HAP-1 (cell line): ENCODE measurements at regions not wholly inside any gene's neighbourhood (a gene's known extent, or its start where the extent isn't known, plus 50 kb on each side); places are given as distances from the start of the nearest gene placed in this dataset.

Experiments used
- DNase-seq, 2 experiments: peaks; one replicate each; pipeline ENCODE4 v3.0.0-alpha.2; 2016 to 2020; ENCODE audit warnings: low spot score in 2 of 2
- H3K27me3 ChIP-seq: fragments of 250-450 bp; sonication (Bioruptor Pico); 2 replicates; pipeline ENCODE4 v1.5.1; 2020; ENCODE audit warnings: low read depth, mild to moderate bottlenecking, moderate library complexity
- H3K36me3 ChIP-seq: fragments of 250-450 bp; sonication (Bioruptor Pico); replicated peaks from 2 replicates; pipeline ENCODE4 v1.5.1; 2020; ENCODE audit warnings: mild to moderate bottlenecking
- H3K4me1 ChIP-seq: fragments of 250-450 bp; sonication (Bioruptor Pico); 2 replicates; pipeline ENCODE4 v1.5.1; 2020; ENCODE audit warnings: mild to moderate bottlenecking
- H3K4me3 ChIP-seq: fragments of 250-450 bp; sonication (Bioruptor Pico); 2 replicates; pipeline ENCODE4 v1.5.1; 2020; ENCODE audit warnings: mild to moderate bottlenecking, moderate library complexity
- H3K9me3 ChIP-seq: fragments of 250-450 bp; sonication (Bioruptor Pico); 2 replicates; pipeline ENCODE4 v1.5.1; 2020; ENCODE audit warnings: mild to moderate bottlenecking, moderate library complexity
- in situ Hi-C: fragments of 300-500 bp; cut with MboI; formaldehyde crosslinking; loops from 3 replicates; pipeline ENCODE4 v1.14.3; 2020; ENCODE audit warnings: low sequenced_read_pairs, inconsistent platforms, mixed read lengths

DNA sequence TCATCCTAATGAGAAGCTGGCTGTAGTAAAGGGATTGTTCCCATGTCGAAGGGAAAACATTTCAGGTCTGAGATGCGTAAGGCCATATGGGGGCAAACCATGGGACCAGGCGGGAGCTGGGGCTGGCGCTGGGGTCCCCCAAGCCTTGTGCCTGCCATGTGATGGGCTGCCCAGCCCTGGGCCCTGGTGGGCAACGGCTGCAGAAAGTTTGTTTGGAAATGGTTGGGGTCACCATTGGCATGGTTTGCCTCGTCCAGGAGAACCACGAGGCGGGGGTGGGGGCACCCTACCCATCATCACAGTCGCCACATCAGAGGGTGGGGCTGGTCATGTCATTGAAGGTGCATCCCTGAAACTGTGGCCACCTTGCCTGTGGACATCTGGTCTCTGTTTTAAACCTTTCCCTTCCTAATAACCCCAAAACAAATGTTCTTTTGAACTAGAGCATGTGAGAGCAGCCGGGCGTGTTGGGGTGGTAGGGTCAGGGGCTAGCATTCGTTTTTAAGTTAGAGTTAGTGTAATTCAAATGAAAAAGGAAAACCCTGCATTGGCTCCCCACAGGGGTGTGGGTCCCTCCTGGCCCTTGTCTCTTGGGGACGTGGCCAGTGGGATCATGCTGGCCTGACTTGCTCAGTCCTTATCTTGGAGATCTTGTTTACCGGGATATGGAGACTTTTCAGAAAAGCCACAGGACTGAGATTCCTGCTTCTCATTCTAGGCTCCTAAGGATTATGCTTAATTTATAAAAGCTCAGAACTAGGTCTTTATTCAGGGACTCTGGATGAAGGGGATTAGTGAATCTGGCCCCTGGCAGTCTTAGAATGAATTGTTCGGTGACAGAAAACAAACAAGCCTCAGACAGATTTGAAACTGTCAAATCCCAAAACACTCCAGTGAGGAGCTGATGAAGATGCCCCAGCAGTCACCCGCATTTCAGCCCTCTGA, 98.5 kb downstream of the CTTN start:
- Histone ChIP-seq H3K36me3 (no peaks in the 10 kb centered on the region), H3K27me3 (no peaks in the 10 kb centered on the region), H3K4me3 (no peak overlapping the region), H3K9me3 (no peaks in the 10 kb centered on the region), H3K4me1 (peaks cover 11% of the 10 kb centered on the region)
- DNase-seq = peak; percentile 47 to 86
- in situ Hi-C loops = no loop called here

DNA sequence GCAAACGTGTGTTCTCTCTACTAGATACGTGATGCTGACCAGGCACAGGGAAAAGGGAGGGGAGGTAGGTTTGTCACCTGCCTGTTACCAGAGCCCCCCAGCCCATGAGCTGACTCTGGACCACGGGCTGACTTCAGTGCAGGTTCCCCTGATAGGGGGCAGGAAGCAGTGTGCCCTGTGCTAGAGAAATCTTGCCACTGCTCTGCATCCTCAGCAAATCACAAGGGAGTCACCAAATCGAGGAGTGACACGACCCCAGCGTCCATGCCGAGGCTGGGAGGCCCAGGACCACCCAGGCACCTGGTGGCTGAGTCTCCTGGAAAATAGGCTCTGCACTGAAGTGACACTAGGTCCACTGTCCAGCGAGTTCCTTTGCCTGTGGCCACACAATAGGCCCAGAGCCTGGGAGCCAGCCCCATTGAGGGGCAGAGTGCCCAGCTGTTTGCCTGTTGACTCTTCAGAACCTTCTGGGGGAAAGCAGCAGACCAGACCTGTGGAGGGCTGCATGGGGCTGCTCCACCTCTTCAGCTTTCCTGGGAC, 99.3 kb downstream of the CTTN start:
- Histone ChIP-seq H3K4me3 (no peak overlapping the region), H3K27me3 (no peaks in the 10 kb centered on the region), H3K4me1 (peaks cover 11% of the 10 kb centered on the region), H3K36me3 (no peaks in the 10 kb centered on the region), H3K9me3 (no peaks in the 10 kb centered on the region)
- no peak for DNase-seq
- in situ Hi-C loops = no loop called here

DNA sequence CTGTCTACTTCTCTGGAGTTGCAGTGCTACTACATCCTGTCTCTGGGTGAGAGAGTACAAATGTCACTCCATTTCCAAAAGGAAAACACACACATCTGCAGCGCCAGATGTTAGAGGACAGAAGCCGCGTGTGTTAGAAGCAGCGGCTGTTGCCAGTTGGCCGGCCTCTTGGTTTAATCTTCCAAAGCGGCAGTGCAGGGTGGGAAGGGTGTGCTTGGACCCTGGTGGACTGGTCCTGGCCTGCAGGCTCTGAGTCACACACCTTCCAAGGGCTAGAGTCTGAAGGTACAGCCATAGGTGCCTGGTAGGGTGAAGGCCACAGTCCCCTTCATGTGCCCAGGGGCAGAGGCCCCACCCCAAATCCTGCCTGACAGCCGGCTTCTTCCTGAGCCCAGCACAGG, 99.8 kb downstream of the CTTN start:
- no peak overlapping the region for H3K4me3 ChIP-seq
- H3K9me3 ChIP-seq = no peaks in the 10 kb centered on the region
- H3K36me3 ChIP-seq = no peaks in the 10 kb centered on the region
- H3K27me3 ChIP-seq = no peaks in the 10 kb centered on the region
- DNase-seq = no peak
- in situ Hi-C loops = no loop called here
- H3K4me1 ChIP-seq = peaks cover 11% of the 10 kb centered on the region

DNA sequence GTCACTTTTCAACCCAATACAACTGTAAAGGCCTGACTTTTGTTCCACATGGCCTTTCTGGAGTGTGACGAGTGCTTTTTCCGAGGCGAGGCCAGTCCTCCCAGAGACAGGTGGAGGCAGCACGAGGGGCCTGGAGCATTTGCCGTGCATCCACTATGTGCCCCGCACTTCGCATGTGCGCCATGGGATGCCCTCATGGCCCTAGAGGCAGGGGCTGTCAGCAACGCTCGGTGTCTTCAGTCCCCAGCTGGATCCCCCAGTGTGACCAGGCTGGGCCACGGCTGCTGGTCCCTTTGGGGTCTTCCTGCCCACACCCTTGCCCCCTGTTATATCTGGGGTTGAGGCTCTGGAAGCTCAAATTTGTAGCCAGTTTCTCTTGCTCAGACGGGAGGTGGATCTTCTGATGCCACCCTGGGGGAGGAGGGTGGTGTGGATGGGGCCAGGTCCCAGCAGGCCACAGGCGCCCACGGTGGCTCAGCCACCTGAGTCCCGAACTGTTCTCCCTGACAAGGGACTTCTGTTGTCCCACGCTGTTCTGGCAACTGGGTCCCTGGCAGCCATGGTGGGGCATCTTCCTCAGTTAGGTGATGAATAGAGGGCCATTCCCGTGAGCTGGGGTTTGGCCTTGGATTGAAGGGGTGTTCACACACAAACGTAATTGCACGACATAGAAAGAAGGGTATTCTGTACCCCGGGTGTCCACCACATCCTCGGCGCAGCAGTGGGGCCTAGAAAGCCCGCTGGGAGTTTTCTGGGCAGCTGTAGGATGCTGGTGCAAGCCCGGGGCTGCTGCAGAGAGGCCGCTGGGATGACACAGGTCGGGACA, 100.9 kb downstream of the CTTN start:
- Histone ChIP-seq H3K4me3 (no peak overlapping the region), H3K4me1 (peaks cover 11% of the 10 kb centered on the region), H3K27me3 (no peaks in the 10 kb centered on the region), H3K9me3 (no peaks in the 10 kb centered on the region), H3K36me3 (no peaks in the 10 kb centered on the region)
- no peak for DNase-seq
- in situ Hi-C loops = no loop called here

DNA sequence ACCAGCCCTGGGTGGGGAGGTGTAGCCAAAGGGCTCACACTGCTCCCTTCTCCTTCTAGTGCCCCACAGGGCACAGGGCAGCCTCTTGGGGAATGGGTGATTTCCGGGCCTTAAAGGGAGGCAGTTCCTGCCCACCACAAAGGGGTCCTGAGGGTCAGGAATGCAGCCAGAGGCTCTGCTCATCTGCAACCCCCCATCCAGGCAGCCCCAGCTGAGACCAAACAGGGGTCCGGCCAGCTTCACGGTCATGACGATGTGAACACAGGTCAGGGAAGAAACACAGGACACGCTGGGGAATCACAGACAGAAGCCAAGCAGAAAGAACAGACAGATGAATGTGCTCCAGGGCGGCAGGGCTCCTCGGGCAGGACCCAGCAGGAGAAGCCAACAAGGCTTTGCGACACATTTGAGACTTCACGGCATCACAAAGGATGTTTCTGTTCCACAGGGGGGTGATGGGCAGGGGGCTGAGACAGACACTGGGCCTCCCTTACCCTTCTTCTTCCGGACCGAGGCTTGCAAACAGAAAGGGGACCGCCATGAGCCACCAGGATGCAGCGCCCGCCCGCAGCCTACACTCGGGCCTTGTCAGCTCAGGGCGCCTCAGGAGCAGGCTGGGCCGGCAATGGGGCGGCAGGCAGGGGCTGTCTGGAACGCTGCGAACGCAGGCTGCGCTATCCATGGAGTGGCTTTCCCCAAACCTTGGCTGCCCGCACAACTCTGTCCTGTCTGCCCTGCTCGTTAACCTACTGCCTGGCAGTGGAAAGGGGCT, 101.9 kb downstream of the CTTN start:
- Histone ChIP-seq H3K4me1 (peaks cover 11% of the 10 kb centered on the region), H3K4me3 (no peak overlapping the region), H3K27me3 (no peaks in the 10 kb centered on the region), H3K9me3 (no peaks in the 10 kb centered on the region), H3K36me3 (no peaks in the 10 kb centered on the region)
- no peak for DNase-seq
- in situ Hi-C loops = no loop called here

DNA sequence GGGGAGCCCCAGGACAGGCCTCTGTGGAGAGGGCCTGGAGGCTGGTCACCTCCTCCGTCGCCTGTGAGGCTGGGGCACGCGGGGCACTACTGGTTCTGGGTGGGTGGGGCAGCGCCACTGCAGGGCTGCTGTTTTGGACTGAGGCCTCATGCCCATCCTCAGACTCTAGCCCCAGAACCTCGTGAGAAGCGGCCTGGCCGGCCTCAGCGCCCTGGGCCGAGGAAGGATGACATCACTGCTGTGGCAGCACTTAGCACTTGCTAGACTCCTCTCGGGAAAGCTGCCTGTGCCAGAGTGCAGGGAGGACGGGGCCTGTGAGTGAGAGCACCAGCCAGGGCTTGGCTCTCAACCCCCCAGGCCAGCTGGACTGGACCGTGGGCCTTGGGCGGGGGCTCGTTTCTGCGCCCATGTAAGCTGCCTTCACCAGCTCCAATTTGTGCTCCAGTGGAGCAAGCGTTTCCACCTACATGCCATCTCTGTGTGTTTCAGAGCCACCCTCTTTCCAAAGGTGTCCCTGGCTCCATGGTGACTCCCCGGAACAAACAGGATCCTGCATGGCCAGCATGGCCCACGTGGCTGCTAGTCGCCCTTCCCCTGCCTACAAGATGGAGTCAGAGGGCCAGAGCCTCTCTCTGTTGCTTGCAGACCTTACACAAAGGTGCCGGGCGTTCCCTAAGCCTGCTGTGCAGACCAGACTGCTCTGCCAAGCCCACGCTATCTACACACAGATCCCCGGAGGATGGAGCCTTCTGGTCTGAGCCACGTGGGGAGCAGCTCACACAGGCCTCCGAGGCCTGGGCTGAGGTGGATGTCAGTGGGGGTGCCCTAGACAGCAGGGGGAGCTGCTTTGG, 102.9 kb downstream of the CTTN start:
- Histone ChIP-seq H3K9me3 (no peaks in the 10 kb centered on the region), H3K36me3 (no peaks in the 10 kb centered on the region), H3K27me3 (no peaks in the 10 kb centered on the region), H3K4me1 (peaks cover 11% of the 10 kb centered on the region), H3K4me3 (no peak overlapping the region)
- in situ Hi-C loops = no loop called here
- no peak for DNase-seq

DNA sequence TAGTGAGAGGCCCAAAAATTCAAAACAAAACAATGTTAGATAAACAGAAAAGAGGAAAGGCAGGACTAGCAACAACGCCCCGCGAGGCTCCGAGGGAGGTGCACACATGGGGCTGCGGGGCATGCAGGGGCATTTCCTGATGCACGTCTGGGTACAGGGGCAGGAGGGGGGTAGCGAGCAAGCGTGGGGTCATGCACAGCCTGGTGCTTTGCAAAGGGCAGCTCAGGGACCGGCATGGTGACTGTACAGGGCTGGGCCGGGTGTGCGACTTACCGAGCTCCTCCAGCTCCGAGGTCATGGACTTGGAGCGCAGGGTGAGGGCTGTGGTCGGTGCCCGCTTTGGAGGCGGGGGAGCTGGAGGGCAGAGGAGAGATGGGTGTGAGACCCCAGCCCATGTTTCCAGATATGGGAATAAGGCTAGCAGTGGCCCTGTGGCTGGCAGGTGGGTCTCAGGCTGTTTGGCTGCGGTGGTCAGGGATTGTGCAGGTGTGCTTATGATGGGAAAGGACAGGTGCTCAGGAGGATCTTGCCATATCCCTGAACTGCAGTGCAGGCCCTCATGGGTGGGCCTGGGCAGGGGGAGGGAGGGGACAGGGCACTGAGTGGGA, 103.7 kb downstream of the CTTN start:
- DNase-seq = no peak
- in situ Hi-C loops = no loop called here
- H3K27me3 ChIP-seq = no peaks in the 10 kb centered on the region

DNA sequence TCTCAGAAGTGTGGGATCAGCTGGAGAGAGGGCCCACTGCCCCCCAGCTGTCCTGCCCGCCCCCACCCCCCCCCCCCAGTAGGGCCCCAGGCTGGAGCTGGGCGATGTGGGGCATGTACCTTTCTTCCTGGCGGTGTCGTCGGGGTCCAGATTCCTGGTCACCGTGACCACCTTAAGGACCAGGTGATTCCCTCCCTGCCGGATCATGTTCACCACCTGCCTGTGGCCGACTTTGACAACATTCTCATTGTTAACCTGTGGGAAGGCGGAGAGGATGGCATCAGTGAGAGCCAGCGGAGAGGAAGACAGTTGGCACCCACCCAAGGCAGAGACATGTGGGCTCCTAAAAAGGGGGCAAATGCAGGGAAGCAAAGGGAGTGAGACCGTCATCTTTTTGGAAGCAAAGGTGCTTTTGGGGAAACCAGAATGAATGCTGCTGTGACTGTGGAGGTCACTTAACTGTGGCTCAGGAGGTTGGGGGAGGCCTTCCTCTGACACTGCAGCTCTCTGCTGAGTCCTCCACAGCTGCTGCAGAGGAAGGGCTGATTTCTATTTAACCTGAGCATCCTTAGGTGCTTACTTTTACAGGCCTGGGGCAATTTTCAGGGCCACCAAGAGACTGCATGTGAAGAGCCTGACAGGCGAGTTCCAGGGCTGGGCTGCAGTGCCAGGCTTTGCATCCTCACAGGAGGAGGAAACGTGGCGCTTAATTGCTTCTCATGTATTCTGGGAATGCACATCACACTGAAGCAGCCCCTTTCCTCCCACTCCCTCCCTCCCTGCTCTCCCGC, 104.5 kb downstream of the CTTN start:
- H3K4me3 ChIP-seq = no peak overlapping the region
- H3K9me3 ChIP-seq = no peaks in the 10 kb centered on the region
- in situ Hi-C loops = no loop called here
- no peaks in the 10 kb centered on the region for H3K27me3 ChIP-seq
- no peaks in the 10 kb centered on the region for H3K36me3 ChIP-seq
- H3K4me1 ChIP-seq = no peaks in the 10 kb centered on the region
- no peak for DNase-seq

More for the DNA sequence above, 103.7 kb downstream of the CTTN start:
- no peak overlapping the region for H3K4me3 ChIP-seq
- peaks cover 6% of the 10 kb centered on the region for H3K4me1 ChIP-seq
- H3K36me3 ChIP-seq = no peaks in the 10 kb centered on the region
- no peaks in the 10 kb centered on the region for H3K9me3 ChIP-seq

DNA sequence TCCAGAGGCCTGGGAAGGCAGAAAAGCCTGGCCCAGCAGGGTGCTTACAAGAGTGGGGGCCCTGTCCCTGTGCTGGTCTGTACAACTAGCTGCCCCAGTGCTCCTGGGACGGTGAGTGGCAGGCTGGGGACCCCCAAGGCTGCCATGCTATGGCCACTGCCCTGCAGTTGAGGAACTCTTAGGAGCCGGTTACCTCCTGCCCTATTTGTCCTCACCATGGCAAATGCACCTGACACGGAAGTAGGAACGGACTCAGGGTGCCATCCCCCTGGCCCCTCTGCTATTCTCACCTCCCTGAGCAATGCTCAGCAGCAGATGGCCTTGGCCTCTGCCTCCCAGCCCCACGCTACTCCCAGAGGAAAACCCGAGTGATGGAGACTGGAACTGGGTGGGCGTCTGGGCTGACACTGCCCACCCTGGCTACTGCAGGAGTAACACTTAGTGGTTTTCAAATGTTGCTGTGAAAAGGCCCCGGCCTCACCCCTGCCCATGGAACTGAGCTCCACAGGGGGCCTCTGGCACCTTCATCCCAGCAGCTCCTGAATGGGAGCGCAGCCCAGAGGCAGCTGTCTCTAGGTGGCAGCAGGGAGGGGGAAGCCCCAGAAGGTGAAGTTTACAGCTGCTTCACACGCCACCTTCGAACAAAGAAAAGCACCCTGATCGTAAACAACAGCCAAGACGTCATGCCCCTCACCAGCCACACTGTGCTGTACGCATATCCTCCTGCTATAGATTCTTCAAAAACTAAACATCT, 105.3 kb downstream of the CTTN start:
- peak; percentile 5 to 48 for DNase-seq
- in situ Hi-C loops = no loop called here
- Histone ChIP-seq H3K4me3 (no peak overlapping the region), H3K4me1 (no peaks in the 10 kb centered on the region), H3K9me3 (no peaks in the 10 kb centered on the region), H3K27me3 (no peaks in the 10 kb centered on the region), H3K36me3 (no peaks in the 10 kb centered on the region)

DNA sequence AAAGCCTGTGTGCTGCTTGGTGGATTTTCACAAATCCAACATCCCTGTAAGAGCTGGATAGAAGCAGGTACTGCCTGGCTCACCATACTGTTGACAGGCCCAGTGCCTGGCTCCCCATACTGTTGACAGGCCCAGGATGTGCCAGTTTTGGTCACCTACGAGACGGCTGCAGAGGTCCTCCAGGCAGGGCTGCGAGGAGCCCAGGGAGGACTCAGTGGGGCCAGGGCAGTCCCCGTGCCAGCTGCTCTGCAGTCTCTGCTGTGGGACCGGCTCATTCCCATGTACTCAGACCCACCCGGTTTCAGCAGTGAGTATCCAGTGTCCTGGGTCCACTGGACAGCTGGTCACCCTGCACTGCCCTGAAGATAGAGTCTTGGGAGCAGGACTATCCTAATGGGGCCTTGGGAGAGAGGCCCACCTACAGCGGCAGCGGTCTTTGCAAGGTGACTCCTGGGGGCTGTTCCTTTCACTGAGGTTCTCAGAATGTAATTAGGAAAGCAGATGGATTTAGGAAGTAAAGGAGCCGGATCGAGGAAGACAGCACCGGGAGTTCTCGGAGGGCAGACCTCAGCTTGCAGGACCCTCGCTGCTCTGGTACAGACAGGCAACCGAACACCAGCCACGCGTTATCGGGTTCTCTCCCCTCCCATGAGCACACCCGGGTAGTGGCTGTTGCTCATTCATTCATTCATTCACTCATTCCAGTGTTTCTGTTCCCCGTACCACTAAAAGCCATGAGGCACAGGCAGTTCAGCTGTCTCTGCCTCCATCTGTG, 106.1 kb downstream of the CTTN start:
- Histone ChIP-seq H3K4me3 (no peak overlapping the region), H3K36me3 (no peaks in the 10 kb centered on the region), H3K4me1 (no peaks in the 10 kb centered on the region), H3K27me3 (no peaks in the 10 kb centered on the region), H3K9me3 (no peaks in the 10 kb centered on the region)
- in situ Hi-C loops = no loop called here
- no peak for DNase-seq

DNA sequence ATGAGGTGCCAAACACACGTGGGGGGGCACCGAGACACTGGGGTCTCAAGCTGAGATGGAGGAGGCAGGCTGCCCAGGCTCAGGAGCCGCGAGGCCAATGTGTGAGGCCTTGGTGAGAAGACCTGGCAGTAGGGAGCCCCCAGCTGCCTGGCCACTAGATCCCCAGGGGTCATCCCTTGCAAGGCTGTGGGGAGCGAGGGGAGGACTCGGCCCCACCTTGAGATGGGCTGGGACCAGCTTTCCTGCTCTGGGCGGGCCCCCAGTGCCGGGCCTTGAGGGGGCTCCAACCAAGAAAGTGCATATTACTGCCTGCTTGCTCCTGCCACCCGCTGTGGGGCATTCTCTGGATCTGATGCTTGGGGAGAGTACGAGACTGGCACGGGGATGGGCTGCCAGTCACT, 107.0 kb downstream of the CTTN start:
- H3K27me3 ChIP-seq = no peaks in the 10 kb centered on the region
- in situ Hi-C loops = no loop called here
- H3K9me3 ChIP-seq = no peaks in the 10 kb centered on the region
- no peaks in the 10 kb centered on the region for H3K4me1 ChIP-seq
- H3K4me3 ChIP-seq = no peak overlapping the region
- H3K36me3 ChIP-seq = no peaks in the 10 kb centered on the region
- no peak for DNase-seq
